ENCODE measurements at regions not wholly inside any gene's neighbourhood (a gene's known extent, or its start where the extent isn't known, plus 50 kb on each side); places are given as distances from the start of the nearest gene placed in this dataset.

DNA sequence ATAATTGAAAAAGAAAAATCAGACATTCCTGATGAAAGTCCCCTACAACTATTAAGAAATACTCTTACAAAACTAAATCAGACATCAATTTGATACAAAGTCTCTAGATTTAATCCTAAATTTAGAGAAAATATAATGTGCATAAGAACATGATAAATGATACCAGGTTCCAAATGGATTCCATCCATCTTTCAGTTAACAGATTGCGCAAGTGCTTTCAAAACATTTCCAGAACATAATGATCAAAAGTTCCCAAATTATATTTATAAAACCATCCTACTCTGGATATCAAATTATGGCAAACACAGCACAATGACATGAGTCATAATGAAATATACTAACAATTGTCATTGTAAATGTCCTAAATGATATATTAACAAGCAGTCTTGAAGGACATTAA is 151.0 kb upstream of the GYPC start:
- no peak overlapping the region for H2AFZ ChIP-seq
- H4K20me1 ChIP-seq (ENCODE audit: insufficient read depth), result no peaks in the 10 kb centered on the region
- H3K27me3 ChIP-seq (ENCODE audit: insufficient read depth, low read depth), result peaks cover 32% of the 10 kb centered on the region
- no peaks in the 10 kb centered on the region for H3K4me1 ChIP-seq (replicated peaks; ENCODE audit: insufficient read depth)
- no TSS peak for BruUV-seq (replicated peaks)
- H3K4me3 ChIP-seq, result no peak overlapping the region
- no peaks in the 10 kb centered on the region for H3K9me3 ChIP-seq (ENCODE audit: insufficient read depth, low read depth)
- peak in 1 of 2 experiments; percentile 25 for DNase-seq
- TF ChIP-seq, protein P1, sequence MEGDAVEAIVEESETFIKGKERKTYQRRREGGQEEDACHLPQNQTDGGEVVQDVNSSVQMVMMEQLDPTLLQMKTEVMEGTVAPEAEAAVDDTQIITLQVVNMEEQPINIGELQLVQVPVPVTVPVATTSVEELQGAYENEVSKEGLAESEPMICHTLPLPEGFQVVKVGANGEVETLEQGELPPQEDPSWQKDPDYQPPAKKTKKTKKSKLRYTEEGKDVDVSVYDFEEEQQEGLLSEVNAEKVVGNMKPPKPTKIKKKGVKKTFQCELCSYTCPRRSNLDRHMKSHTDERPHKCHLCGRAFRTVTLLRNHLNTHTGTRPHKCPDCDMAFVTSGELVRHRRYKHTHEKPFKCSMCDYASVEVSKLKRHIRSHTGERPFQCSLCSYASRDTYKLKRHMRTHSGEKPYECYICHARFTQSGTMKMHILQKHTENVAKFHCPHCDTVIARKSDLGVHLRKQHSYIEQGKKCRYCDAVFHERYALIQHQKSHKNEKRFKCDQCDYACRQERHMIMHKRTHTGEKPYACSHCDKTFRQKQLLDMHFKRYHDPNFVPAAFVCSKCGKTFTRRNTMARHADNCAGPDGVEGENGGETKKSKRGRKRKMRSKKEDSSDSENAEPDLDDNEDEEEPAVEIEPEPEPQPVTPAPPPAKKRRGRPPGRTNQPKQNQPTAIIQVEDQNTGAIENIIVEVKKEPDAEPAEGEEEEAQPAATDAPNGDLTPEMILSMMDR (conservative IDR thresholded peaks at IDR 0.05), result no peak
- no peak for TF ChIP-seq EZH2 (IDR thresholded peaks at IDR 0.05; ENCODE audit: low read depth)
- H3K27ac ChIP-seq, result no peak overlapping the region
- no peaks in the 10 kb centered on the region for H3K9me2 ChIP-seq (ENCODE audit: insufficient read depth)
- no peak overlapping the region for H3K4me2 ChIP-seq
- no peaks in the 10 kb centered on the region for H3K79me2 ChIP-seq (ENCODE audit: low read depth)
- H3F3A ChIP-seq (ENCODE audit: insufficient read depth, low read depth), result no peaks in the 10 kb centered on the region
- POLR2A ChIA-PET (ENCODE audit: unreplicated experiment), result no interaction called here
- CTCF ChIA-PET, result no interaction called here
- no peaks in the 10 kb centered on the region for H3K36me3 ChIP-seq (ENCODE audit: low read depth)
- intact Hi-C loops (cut with micrococcal nuclease; ENCODE audit: unreplicated experiment), result no loop called here

DNA sequence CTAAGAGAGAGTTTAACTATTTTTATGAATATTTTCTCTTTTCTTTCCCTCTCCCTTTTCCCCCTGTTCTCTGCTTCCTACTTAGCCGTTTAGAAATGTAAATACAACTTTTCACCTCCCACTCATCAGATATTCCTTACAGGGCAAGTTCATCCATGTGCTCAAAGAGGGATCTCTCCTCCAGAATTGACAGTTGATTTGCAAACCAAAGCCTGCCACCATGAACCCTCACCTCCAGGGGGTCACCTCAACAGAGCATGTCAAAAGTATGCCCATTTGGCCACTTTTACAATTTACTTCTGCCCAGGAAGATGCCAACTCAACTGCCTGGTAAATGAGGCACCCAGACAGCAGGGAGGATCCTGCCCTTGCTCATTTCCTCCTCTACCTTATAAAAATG is 149.2 kb upstream of the GYPC start:
- no peak overlapping the region for H2AFZ ChIP-seq
- POLR2A ChIA-PET (ENCODE audit: unreplicated experiment), result no interaction called here
- no peaks in the 10 kb centered on the region for H3K36me3 ChIP-seq (ENCODE audit: low read depth)
- no peak overlapping the region for H3K4me3 ChIP-seq
- no peaks in the 10 kb centered on the region for H3K9me3 ChIP-seq (ENCODE audit: insufficient read depth, low read depth)
- no peaks in the 10 kb centered on the region for H3K4me1 ChIP-seq (replicated peaks; ENCODE audit: insufficient read depth)
- no peaks in the 10 kb centered on the region for H3K79me2 ChIP-seq (ENCODE audit: low read depth)
- TF ChIP-seq, protein P1 (conservative IDR thresholded peaks at IDR 0.05), result no peak
- no peak for TF ChIP-seq EZH2 (IDR thresholded peaks at IDR 0.05; ENCODE audit: low read depth)
- H3K27ac ChIP-seq, result no peak overlapping the region
- peaks cover 38% of the 10 kb centered on the region for H3K27me3 ChIP-seq (ENCODE audit: insufficient read depth, low read depth)
- no peaks in the 10 kb centered on the region for H3F3A ChIP-seq (ENCODE audit: insufficient read depth, low read depth)
- DNase-seq, result no peak
- CTCF ChIA-PET, result no interaction called here
- no peak overlapping the region for H3K4me2 ChIP-seq
- no TSS peak for BruUV-seq (replicated peaks)
- no peaks in the 10 kb centered on the region for H3K9me2 ChIP-seq (ENCODE audit: insufficient read depth)
- intact Hi-C loops (cut with micrococcal nuclease; ENCODE audit: unreplicated experiment), result no loop called here
- no peaks in the 10 kb centered on the region for H4K20me1 ChIP-seq (ENCODE audit: insufficient read depth)

DNA sequence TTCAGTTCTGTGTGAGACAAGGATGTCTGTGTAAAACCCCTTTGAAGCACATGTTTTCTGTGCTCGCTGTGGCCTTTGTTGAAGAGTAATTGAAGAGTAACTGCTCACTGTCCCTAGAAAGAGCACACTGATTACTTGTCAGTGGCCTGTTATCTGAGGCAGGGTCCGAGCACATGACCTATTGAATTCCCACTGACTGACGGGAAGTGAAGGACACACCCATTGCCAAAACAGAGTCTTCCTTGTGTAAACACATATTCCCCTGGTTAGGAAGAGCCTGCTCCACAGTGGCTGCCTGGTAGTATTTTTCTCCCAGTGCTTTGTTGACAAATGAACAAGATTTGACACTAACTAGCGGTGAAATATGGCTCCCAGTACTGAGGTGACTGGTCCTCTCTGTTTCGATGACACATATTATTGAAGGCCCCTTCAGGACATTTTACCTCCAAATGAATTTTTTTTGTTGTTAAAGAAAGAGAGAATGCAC is 148.5 kb upstream of the GYPC start:
- H3K4me2 ChIP-seq, result no peak overlapping the region
- DNase-seq, result peak in 1 of 2 experiments; percentile 11
- no peaks in the 10 kb centered on the region for H3K4me1 ChIP-seq (replicated peaks; ENCODE audit: insufficient read depth)

More for the DNA sequence above, 148.5 kb upstream of the GYPC start:
- POLR2A ChIA-PET (ENCODE audit: unreplicated experiment), result no interaction called here
- Histone ChIP-seq H3K79me2 (ENCODE audit: low read depth) (no peaks in the 10 kb centered on the region), H3K9me2 (ENCODE audit: insufficient read depth) (no peaks in the 10 kb centered on the region), H2AFZ (no peak overlapping the region), H3K9me3 (ENCODE audit: insufficient read depth, low read depth) (no peaks in the 10 kb centered on the region), H3K4me3 (no peak overlapping the region), H3F3A (ENCODE audit: insufficient read depth, low read depth) (no peaks in the 10 kb centered on the region), H4K20me1 (ENCODE audit: insufficient read depth) (no peaks in the 10 kb centered on the region), H3K36me3 (ENCODE audit: low read depth) (no peaks in the 10 kb centered on the region), H3K27me3 (ENCODE audit: insufficient read depth, low read depth) (peaks cover 38% of the 10 kb centered on the region), H3K27ac (no peak overlapping the region)
- CTCF ChIA-PET, result no interaction called here
- intact Hi-C loops (cut with micrococcal nuclease; ENCODE audit: unreplicated experiment), result no loop called here
- BruUV-seq (replicated peaks), result no TSS peak
- TF ChIP-seq, protein P1 (conservative IDR thresholded peaks at IDR 0.05), result no peak
- TF ChIP-seq EZH2 (IDR thresholded peaks at IDR 0.05; ENCODE audit: low read depth), result no peak

Measured in PC-9 (cell line).